SIG-M5 (cell line): ENCODE measurements at regions not wholly inside any gene's neighbourhood (a gene's known extent, or its start where the extent isn't known, plus 50 kb on each side); places are given as distances from the start of the nearest gene placed in this dataset.
"Not testable (repeated sequence)": the region's sequence is repeated elsewhere in the genome, so short reads cannot be mapped to it uniquely, and the experiment has no call there.

Experiments
- DNase-seq: peaks from one replicate; lab custom pipeline; 2025; lab: John Stamatoyannopoulos, UW

- no peak for DNase-seq
Observed at GRCh38 chr20:19834783-19835182, 76.7 kb downstream of the RIN2 start.

- no peak for DNase-seq
Observed at GRCh38 chr20:19835533-19836222, 77.6 kb downstream of the RIN2 start.

GRCh38 chr20:19838468-19838867, 80.4 kb downstream of the RIN2 start:
- DNase-seq: no peak

- no peak for DNase-seq
Observed at GRCh38 chr20:19839053-19839452, 81.0 kb downstream of the RIN2 start.

GRCh38 chr20:19840111-19840710, 82.2 kb downstream of the RIN2 start:
- no peak for DNase-seq

DNA sequence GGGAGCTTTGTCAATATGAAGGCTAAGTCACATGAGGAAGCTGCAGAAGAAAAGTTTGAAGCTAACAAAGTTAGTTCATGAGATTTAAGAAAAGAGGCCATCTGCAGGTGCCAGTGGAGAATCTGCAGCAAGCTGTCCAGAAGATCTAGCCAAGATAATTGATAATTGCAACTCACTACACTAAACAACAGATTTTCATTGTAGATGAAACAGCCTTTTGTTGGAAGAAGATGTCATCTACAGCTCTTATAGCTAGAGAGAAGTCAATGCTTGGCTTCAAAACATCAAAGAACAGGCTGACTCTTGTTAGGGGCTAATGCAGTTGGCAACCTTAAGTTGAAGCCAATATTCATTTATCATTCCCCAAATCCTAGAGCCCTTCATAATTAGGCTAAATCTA, 83.7 kb downstream of the RIN2 start:
- no peak for DNase-seq

DNA sequence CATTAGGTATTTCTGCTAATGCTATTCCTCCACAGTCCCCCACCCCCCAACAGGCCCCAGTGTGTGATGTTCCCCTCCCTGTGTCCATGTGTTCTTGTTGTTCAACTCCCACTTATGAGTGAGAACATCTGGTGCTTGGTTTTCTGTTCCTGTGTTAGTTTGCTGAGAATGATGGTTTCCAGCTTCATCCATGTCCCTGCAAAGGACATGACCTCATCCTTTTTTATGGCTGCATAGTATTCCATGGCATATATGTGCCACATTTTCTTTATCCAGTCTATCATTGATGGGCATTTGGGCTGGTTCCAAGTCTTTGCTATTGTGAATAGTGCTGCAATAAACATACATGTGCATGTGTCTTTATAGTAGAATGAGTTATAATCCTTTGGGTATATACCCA, 86.8 kb downstream of the RIN2 start:
- not testable (repeated sequence) for DNase-seq

GRCh38 chr20:19847383-19847782, 89.3 kb downstream of the RIN2 start:
- DNase-seq: no peak

- DNase-seq: no peak
Observed at GRCh38 chr20:19849341-19850197, 91.5 kb downstream of the RIN2 start.

GRCh38 chr20:19850198-19850533, 92.1 kb downstream of the RIN2 start:
- DNase-seq: no peak

GRCh38 chr20:19851861-19852260, 93.8 kb downstream of the RIN2 start:
- DNase-seq: no peak

GRCh38 chr20:19855416-19855815, 97.4 kb downstream of the RIN2 start:
- no peak for DNase-seq

DNA sequence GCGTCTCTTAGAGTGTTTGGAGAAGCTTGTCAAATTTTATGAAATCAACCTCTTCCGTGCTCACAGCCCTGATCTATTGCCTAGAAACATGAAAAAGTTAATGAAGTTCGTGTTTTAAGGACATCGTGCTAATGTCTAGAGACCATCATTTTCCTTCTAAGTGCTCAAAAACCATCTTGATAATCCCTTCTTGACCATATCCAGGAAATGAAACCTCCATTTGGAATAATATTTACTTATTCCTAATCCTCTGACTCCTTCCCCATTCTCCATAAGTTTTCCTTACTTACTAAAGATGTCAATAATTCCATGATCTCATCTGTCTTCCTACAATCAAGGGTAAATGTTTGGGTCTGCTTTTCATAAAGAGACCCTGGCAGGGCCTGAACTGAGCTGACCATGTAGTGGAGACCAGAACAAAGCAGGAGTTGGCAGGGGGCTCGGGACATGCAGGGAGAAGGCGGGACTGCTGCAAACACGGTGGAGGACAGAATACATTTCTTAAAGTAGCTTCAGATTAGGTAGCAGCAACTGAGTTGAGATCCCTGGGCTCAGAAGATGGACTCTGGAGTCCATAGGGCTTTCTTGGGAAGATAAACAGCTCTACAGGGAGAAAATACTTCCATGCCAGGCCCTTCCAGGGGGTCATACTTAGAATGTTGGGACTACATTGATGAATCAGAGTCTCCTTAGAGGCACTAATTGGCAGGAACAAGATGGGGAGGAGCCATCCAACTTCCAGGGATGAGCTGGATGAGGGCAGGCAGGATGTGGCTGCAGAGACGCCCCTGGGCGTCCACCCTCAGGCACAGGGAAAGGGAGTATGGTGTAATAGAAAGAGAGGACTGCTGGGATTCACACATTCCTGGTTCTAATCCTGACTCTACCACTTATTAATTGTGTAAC, 100.7 kb downstream of the RIN2 start:
- no peak for DNase-seq

DNA sequence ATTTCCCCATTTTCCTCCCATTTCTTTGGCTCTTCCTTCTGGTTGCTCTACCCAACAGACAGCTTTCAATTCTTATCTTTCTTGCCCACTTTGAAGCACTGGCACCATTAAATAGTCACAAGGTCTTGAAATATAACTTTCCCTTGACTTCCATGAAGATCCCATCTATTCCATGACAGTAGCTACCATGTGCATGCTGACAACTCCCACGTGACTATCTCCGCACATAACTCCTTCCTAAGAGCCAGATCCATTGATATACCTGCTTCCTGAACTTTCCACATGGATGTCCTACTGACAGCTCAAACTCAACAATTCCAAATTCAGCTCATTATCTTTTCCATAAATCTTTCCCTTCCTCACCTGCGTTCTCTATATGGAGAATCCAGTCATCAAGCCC, 101.4 kb downstream of the RIN2 start:
- no peak for DNase-seq

- no peak for DNase-seq
Observed at GRCh38 chr20:19860737-19861136, 102.7 kb downstream of the RIN2 start.

DNA sequence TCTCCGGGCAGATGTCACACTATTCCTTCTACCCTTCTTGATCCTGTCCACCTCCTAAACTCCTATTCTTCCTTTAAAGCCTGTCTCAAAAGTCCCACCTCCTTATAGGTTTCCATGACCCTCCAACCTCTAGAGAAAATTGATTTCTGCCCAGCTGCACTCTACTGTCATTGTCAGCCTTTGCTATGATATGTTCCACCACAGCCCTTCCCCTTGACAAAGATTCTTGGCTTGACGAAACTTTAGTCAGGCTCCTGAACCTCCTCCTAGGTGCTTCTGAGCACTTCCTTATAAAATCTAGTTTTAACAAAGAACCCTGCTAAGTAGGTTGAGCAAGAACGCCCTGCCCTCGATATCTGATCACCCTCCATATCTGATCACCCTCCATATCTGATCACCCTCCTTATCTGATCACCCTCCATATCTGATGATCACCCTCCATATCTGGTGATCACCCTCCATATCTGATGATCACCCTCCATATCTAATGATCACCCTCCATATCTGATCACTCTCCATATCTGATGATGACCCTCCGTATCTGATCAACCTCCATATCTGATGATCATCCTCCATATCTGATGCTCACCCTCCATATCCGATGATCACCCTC, 103.2 kb downstream of the RIN2 start:
- no peak for DNase-seq

- no peak for DNase-seq
Observed at GRCh38 chr20:19864130-19864529, 106.1 kb downstream of the RIN2 start.

GRCh38 chr20:19866070-19866469, 108.0 kb downstream of the RIN2 start:
- no peak for DNase-seq

GRCh38 chr20:19867074-19867473, 109.0 kb downstream of the RIN2 start:
- DNase-seq: no peak

GRCh38 chr20:19867940-19868371, 109.9 kb downstream of the RIN2 start:
- DNase-seq: no peak

DNA sequence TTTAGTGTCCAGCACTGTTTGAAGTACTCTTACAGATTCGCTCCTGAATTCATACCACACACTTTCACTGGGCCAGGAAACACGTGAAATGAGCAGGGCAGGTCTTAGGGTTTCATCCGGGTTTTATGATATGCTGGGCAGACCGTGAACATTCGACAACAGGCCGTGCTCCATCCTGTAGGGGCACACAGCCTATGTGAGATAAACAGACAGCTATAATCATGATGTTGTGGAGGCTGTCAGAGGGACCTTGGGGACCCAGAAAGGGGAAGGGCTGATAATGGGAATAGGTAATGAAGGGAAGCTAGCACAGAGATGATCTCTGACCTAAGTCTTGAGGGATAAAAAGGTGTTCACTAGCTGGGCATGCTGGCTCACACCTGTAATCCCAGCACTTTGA, 110.4 kb downstream of the RIN2 start:
- DNase-seq: no peak

GRCh38 chr20:19872001-19872400, 113.9 kb downstream of the RIN2 start:
- no peak for DNase-seq
